Mucosa of descending colon (tissue), 3 donors: ENCODE measurements at regions not wholly inside any gene's neighbourhood (a gene's known extent, or its start where the extent isn't known, plus 50 kb on each side); places are given as distances from the start of the nearest gene placed in this dataset.

Experiments used
- ATAC-seq: fragments of 200-7000 bp; cut with Tn5 transposase; one replicate; pipeline ENCODE4 v1.9.1; 2020; ENCODE audit warnings: mild to moderate bottlenecking, moderate library complexity
- DNase-seq, 3 donors: peaks; one replicate each; pipeline ENCODE4 v3.0.0-alpha.2; 2020
- H3K36me3 ChIP-seq: fragments of 200-600 bp; one replicate; pipeline ENCODE4 v1.8.0; 2021; ENCODE audit warnings: low read depth, mild to moderate bottlenecking
- H3K4me1 ChIP-seq: fragments of 200-600 bp; one replicate; pipeline ENCODE4 v1.8.0; 2021; ENCODE audit warnings: low read depth, mild to moderate bottlenecking
- H3K4me3 ChIP-seq: fragments of 200-600 bp; one replicate; pipeline ENCODE4 v1.8.0; 2021; ENCODE audit warnings: mild to moderate bottlenecking
- H3K9me3 ChIP-seq: fragments of 200-600 bp; one replicate; pipeline ENCODE4 v1.8.0; 2021; ENCODE audit warnings: mild to moderate bottlenecking
- CTCF ChIP-seq: fragments of 200-600 bp; IDR thresholded peaks from one replicate; pipeline ENCODE4 v1.8.0; 2022; ENCODE audit warnings: antibody characterized with exemption, mild to moderate bottlenecking
- intact Hi-C, 2 donors: fragments of 100-400 bp; cut with DNase I in 1 of 2; cut with micrococcal nuclease in 1 of 2; formaldehyde crosslinking; loops; one replicate each; pipeline versions ENCODE4 v1.11.0 to v1.11.1; 2022; cut with DNase I, micrococcal nuclease
- donor health status: DM: no; HTN: no; CAD: no; lungs with moderate emphysema.
- donor health status: DM: no; HTN: no; CAD: no.
- donor health status: DM: no; HTN: yes; CAD: no.

DNA sequence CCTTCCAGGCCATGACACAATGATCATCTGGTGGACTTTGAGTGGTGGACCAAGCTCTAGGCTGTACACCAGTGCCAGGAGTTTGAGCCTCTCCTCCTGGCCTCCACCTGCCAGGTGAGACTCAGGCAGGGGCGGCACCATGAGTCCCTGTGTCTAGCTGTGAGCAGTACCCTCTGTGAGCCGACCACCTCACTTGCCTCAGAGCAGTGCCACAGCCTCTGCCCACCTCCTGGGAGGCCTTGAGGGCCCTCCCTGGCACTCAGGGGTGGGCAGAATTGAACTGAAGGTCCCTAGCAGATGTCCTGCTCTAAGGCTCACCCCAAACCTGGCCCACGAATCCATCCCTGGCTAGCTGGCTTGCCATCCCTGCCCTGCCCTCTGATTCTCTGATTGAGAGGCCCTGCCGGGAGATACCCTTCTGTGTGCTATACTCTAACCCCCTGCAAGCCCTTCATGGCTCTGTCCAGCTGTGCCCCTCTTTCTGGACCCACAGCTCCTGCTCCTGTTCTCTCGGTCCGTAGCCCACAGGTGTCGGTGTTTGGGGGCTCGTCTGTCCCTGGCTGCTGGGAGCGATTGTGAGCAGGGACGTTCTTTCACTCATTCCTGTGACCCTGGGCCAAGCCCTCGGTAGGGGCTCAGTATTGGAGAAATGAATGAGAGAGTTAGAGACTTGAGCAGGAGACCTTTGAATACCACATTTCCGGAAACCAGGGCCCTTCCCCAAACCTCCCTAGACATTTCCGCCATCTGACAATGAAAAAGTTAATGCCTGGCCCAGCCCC lies 70.0 kb downstream of the INHBB start:
- no peak for ATAC-seq
- intact Hi-C loops: no loop called here

DNA sequence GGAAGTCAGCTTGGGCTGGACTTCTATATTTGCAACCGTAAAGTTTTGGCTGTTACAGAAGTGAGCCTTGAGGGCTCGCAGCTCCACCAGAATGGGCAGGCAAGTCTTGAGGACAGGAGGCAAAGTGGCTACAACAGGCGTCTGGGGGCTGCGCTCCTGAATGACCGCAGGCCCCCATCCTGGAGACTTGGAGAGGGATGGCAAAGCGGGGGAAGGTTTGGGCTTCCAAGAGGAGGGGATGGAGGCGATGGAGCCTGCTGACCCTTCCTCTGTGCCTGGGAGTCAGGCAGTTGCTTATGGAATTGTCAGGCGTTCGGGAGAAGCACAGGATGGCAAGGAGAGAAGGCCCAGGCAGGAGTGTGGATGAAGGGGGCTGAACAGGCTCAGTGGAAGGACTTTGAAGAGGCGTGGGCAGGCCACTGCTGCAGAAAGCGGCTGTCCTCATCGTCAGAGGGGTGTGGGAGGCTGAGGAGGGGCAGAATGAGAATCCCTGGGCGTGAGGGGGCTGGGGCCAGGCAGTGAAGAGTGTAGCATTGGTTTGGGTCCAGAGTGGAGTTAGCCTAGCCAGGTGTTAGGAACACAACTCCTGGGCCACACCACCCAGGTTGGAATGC lies 72.3 kb downstream of the INHBB start:
- no peak for TF ChIP-seq CTCF
- intact Hi-C loops: no loop called here
- DNase-seq: no peak
- Histone ChIP-seq H3K4me3 (no peak overlapping the region), H3K9me3 (no peaks in the 10 kb centered on the region), H3K36me3 (no peaks in the 10 kb centered on the region), H3K4me1 (no peaks in the 10 kb centered on the region)
- ATAC-seq: no peak

More for the DNA sequence above, 70.0 kb downstream of the INHBB start:
- no peak for TF ChIP-seq CTCF
- no peaks in the 10 kb centered on the region for H3K9me3 ChIP-seq
- H3K4me1 ChIP-seq: no peaks in the 10 kb centered on the region
- H3K36me3 ChIP-seq: no peaks in the 10 kb centered on the region
- no peak for DNase-seq
- H3K4me3 ChIP-seq: no peak overlapping the region

DNA sequence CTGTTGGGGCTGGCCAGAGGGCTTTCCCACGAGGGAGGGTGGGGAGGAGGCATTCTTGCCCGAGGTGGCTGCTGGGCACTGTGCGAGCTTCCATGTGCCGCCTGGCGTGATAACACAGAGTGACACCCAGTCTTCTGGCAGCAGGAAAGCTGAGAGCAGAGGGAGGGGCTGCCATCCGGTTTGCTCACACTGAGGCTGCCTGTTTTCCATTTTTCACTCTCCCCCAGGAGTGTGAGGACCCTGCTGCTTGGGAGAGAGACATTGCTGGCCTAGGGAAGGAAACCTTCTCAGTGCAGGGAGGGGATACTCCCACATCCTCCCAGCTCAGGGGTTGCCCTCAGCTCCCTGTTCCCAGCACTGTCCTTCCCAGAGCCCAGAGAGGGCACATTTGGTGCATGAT lies 73.1 kb downstream of the INHBB start:
- Histone ChIP-seq H3K36me3 (no peaks in the 10 kb centered on the region), H3K9me3 (no peaks in the 10 kb centered on the region), H3K4me1 (no peaks in the 10 kb centered on the region), H3K4me3 (no peak overlapping the region)
- DNase-seq (no peak), ATAC-seq (no peak)
- intact Hi-C loops: no loop called here
- no peak for TF ChIP-seq CTCF

DNA sequence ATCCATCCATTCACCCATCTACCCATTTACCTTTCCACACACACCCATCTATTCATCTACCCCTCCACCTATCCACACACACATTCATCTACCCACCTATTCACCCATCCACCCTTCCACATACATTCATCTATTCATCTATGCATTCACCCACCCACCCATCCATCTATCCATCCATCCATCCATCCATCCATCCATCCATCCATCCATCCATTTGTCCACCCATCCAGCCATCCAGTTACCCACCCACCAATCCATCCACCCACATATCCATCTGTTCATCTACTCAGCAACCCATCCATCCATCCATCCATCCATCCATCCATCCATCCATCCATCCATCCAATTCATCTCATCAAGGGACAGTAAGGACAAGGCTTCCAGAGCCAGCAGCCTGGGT lies 74.0 kb downstream of the INHBB start:
- H3K36me3 ChIP-seq: no peaks in the 10 kb centered on the region
- intact Hi-C loops: no loop called here
- no peak for ATAC-seq

GRCh38 chr2:120421126-120421829 lies 75.3 kb downstream of the INHBB start:
- intact Hi-C loops: no loop called here
- Histone ChIP-seq H3K4me3 (no peak overlapping the region), H3K4me1 (no peaks in the 10 kb centered on the region), H3K36me3 (no peaks in the 10 kb centered on the region), H3K9me3 (no peaks in the 10 kb centered on the region)
- ATAC-seq (no peak), DNase-seq (no peak)
- TF ChIP-seq CTCF: no peak

More for the DNA sequence above, 74.0 kb downstream of the INHBB start:
- TF ChIP-seq CTCF: no peak
- Histone ChIP-seq H3K4me3 (no peak overlapping the region), H3K9me3 (no peaks in the 10 kb centered on the region), H3K4me1 (no peaks in the 10 kb centered on the region)
- DNase-seq: no peak
